GM12878 (cell line): ENCODE measurements at regions not wholly inside any gene's neighbourhood (a gene's known extent, or its start where the extent isn't known, plus 50 kb on each side); places are given as distances from the start of the nearest gene placed in this dataset.

ENCODE experiments used
- ATAC-seq: fragments of 200-7000 bp; cut with Tn5 transposase; 3 replicates; pipeline ENCODE4 v1.9.1; 2020; ENCODE audit warnings: mild to moderate bottlenecking, moderate library complexity
- BruUV-seq: library from RNA; stranded (reverse); fragments of 400-500 nt; replicated peaks from 2 replicates; lab custom pipeline; 2021; lab: Mats Ljungman, UMichigan
- CTCF ChIA-PET: fragments of 300-600 bp; sonication (Branson Sonifier 250); formaldehyde crosslinking; extraction: SDS; loops from one replicate; lab custom pipeline; 2021; ENCODE audit warnings: inconsistent platforms; lab: Yijun Ruan, JAX
- POLR2A ChIA-PET: fragments of 350-600 bp; formaldehyde crosslinking; extraction: SDS; loops from one replicate; lab custom pipeline; 2021; ENCODE audit warnings: inconsistent platforms; lab: Charles Lee
- RAD21 ChIA-PET: fragments of 300-600 bp; sonication (Branson Sonifier 250); formaldehyde crosslinking; loops from one replicate; lab custom pipeline; 2023; ENCODE audit warnings: antibody characterized with exemption; ENCODE audit not compliant: unreplicated experiment; lab: Charles Lee
- SMC1A ChIA-PET: fragments of 300-600 bp; sonication (Branson Sonifier 250); formaldehyde crosslinking; loops from one replicate; lab custom pipeline; 2023; ENCODE audit not compliant: unreplicated experiment, uncharacterized antibody; lab: Charles Lee
- DNase-seq: peaks from one replicate; pipeline ENCODE4 v3.0.0-alpha.2; 2011; ENCODE audit warnings: low read depth, low spot score
- FAIRE-seq: peaks from 3 replicates; lab custom pipeline; 2011; peaks lifted over from hg19 to GRCh38; lab: Jason Lieb, UNC
- H2AFZ ChIP-seq: 2 replicates; pipeline ENCODE4 v1.6.0; 2011; ENCODE audit warnings: low read depth, low read length, control low read depth; ENCODE audit not compliant: control insufficient read depth
- H3K27ac ChIP-seq: 2 replicates; pipeline ENCODE4 v1.5.1; 2011; ENCODE audit warnings: control low read depth; ENCODE audit not compliant: control insufficient read depth, insufficient read depth
- H3K27me3 ChIP-seq, 2 experiments: replicated peaks in 1 of 2; 2 replicates each; pipeline versions ENCODE4 v1.6.0 to v1.6.1; 2011; ENCODE audit warnings: low read length in 1 of 2; ENCODE audit not compliant: control insufficient read depth in 2 of 2, insufficient read depth in 2 of 2
- H3K36me3 ChIP-seq, 2 experiments: 2 replicates each; pipeline ENCODE4 v1.5.1; 2011; ENCODE audit warnings: low read length in 1 of 2; ENCODE audit not compliant: control insufficient read depth in 2 of 2, insufficient read depth in 2 of 2
- H3K4me1 ChIP-seq: 2 replicates; pipeline ENCODE4 v1.6.1; 2011; ENCODE audit warnings: mild to moderate bottlenecking, low read length, moderate library complexity, mixed read lengths; ENCODE audit not compliant: control insufficient read depth, insufficient read depth
- H3K4me2 ChIP-seq: 2 replicates; pipeline ENCODE4 v1.6.0; 2011; ENCODE audit warnings: control low read depth; ENCODE audit not compliant: control insufficient read depth, insufficient read depth
- H3K4me3 ChIP-seq: fragments of 200-600 bp; sonication (generic); 2 replicates; pipeline ENCODE4 v1.5.1; 2016
- H3K79me2 ChIP-seq: 2 replicates; pipeline ENCODE4 v1.6.0; 2011; ENCODE audit warnings: low read length; ENCODE audit not compliant: control insufficient read depth, insufficient read depth
- H3K9ac ChIP-seq: 2 replicates; pipeline ENCODE4 v1.8.0; 2011; ENCODE audit warnings: low read length, control low read depth, mixed read lengths; ENCODE audit not compliant: control insufficient read depth, insufficient read depth
- H3K9me3 ChIP-seq: replicated peaks from 3 replicates; pipeline ENCODE4 v1.5.1; 2011; ENCODE audit warnings: mild to moderate bottlenecking, low read length; ENCODE audit not compliant: control insufficient read depth, insufficient read depth
- H4K20me1 ChIP-seq: 2 replicates; pipeline ENCODE4 v1.6.0; 2011; ENCODE audit not compliant: control insufficient read depth, insufficient read depth
- ATF7 ChIP-seq: fragments of 450-650 bp; IDR thresholded peaks from 2 replicates; pipeline ENCODE4 v1.6.1; 2016; ENCODE audit warnings: low read depth, mild to moderate bottlenecking
- GATAD2B ChIP-seq: fragments of 450-650 bp; conservative IDR thresholded peaks from 2 replicates; pipeline ENCODE4 v1.6.1; 2017; ENCODE audit warnings: low read depth, mild to moderate bottlenecking, moderate library complexity
- RELA ChIP-seq: fragments of 450-650 bp; IDR thresholded peaks from 2 replicates; pipeline ENCODE4 v1.8.0; 2014; ENCODE audit warnings: borderline replicate concordance; ENCODE audit not compliant: partially characterized antibody
- RUNX3 ChIP-seq: IDR thresholded peaks from 2 replicates; pipeline ENCODE4 v1.6.1; 2012; ENCODE audit warnings: low read length, inconsistent platforms
- SIN3A ChIP-seq: IDR thresholded peaks from 2 replicates; pipeline ENCODE4 v1.6.1; 2012; ENCODE audit warnings: low read depth, low read length, improper control_type of control experiment
- SMAD5 ChIP-seq: IDR thresholded peaks from 2 replicates; pipeline ENCODE4 v1.6.1; 2016; ENCODE audit warnings: antibody characterized with exemption, low read depth
- SREBF2 ChIP-seq: IDR thresholded peaks from 2 replicates; pipeline ENCODE4 v1.6.1; 2012; ENCODE audit warnings: mild to moderate bottlenecking, low read length
- TARDBP ChIP-seq: IDR thresholded peaks from 2 replicates; pipeline ENCODE4 v1.6.1; 2016; ENCODE audit warnings: borderline replicate concordance
- ZSCAN29 ChIP-seq: fragments of 450-650 bp; IDR thresholded peaks from 2 replicates; pipeline ENCODE4 v1.6.1; 2017; ENCODE audit warnings: mild to moderate bottlenecking, moderate library complexity
- WGBS: methylation state at CpG from one replicate; pipeline ENCODE4 v1.1.6; 2016; ENCODE audit warnings: low lambda C conversion rate; ENCODE audit not compliant: insufficient replicate concordance, insufficient coverage; ENCODE audit errors: missing lambda C conversion rate; 5-methylcytosine and 5-hydroxymethylcytosine counted together
- in situ Hi-C: fragments of 300-500 bp; cut with MboI; formaldehyde crosslinking; loops from 9 replicates; pipeline ENCODE4 v1.14.3; 2018; ENCODE audit warnings: mixed read lengths
- intact Hi-C: fragments of 100-400 bp; cut with micrococcal nuclease; formaldehyde crosslinking; loops from one replicate; pipeline ENCODE4 v1.14.2; 2022; ENCODE audit not compliant: unreplicated experiment

DNA sequence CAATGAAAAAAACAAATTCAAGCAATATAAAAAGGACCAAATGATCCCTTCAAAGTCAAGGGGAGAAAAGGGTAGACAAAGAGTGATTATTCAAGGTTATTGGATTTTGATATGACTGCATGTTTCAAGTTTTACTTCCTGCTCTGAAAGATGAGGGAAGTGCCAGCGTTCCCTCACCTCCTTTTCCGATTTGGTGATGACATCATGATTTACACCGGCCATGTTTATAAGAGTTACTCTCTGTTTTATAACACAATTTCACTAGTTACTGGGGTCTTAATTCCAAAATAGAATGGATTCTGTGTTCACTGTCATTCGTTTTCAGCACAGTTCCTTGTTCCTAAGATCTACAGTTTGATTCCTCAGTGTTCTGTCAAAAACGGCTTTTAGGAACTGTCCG is 60.5 kb upstream of the CPXM2 start:
- no peak for FAIRE-seq
- SMC1A ChIA-PET, result interaction anchor here (1.7 kb wide), 1 partner anchor 9 kb away, joined by 4 read pairs; no protein-coding TSS in a partner anchor

DNA sequence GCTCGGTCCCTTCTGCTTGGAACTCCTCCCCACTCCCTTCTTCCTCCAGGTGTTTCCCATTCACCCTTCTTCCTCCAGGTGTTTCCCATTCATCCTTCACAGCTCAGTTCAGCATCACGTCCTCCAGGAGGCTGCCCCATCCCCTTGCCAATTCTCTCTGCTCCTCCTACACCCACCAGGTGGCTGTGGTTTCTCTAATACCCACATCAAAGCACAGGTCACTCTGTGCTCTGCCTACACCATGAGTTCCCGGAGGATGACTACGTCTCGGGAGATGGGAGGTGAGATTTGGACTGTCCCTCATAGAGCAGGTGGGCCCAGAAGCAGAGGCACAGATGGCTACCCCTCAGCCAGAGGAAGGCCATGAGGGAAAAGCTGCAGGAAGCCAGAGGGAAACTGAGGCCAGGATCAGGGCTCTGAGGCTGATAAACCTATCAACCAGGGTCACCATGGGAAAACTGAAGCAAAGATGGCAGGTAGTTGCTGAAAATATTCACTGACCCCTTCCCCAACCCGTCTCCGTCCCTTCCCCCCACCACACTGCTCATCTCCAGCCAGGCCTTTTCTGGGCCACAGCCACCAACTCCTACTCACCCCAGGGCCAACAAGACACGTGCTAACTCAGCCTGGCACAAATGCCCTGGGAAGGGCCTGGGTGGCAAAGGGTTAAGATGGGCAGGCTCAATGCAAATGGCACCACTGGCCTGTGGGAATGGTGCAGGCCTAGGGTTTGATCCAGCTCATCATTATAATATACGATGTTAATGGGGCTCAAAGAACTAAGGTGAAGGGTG is 56.6 kb upstream of the CPXM2 start:
- no peaks in the 10 kb centered on the region for H3K9me3 ChIP-seq
- RAD21 ChIA-PET, result no interaction called here
- intact Hi-C loops (no loop called here), in situ Hi-C loops (no loop called here)
- FAIRE-seq (no peak), DNase-seq (no peak), ATAC-seq (no peak)
- no peak overlapping the region for H3K4me3 ChIP-seq
- CTCF ChIA-PET, result interaction anchor here (1.1 kb wide), 1 partner anchor 39 kb away, joined by 3 read pairs; no protein-coding TSS in a partner anchor
- 10% methylated on average over 9 of the region's 9 CpGs for WGBS
- POLR2A ChIA-PET, result no interaction called here
- H3K27ac ChIP-seq, result no peak overlapping the region
- no peaks in the 10 kb centered on the region for H3K79me2 ChIP-seq
- SMC1A ChIA-PET, result no interaction called here
- H2AFZ ChIP-seq, result no peak overlapping the region
- no peak overlapping the region for H3K4me2 ChIP-seq
- H3K4me1 ChIP-seq, result no peaks in the 10 kb centered on the region
- no peaks in the 10 kb centered on the region for H4K20me1 ChIP-seq
- peaks cover 0 to 1% of the 10 kb centered on the region in 2 experiments; a peak in 1 of 4 replicates for H3K27me3 ChIP-seq
- no peak overlapping the region for H3K9ac ChIP-seq
- BruUV-seq, result no TSS peak
- TF ChIP-seq GATAD2B (no peak), SREBF2 (no peak), RUNX3 (0 out of 2 replicates have a peak, but pooled peaks have one; percentile 14), SMAD5 (no peak)
- H3K36me3 ChIP-seq, result no peaks in the 10 kb centered on the region

More for the DNA sequence above, 60.5 kb upstream of the CPXM2 start:
- ChIA-PET RAD21 (no interaction called here), POLR2A (no interaction called here), CTCF (no interaction called here)
- no peak for ATAC-seq
- no TSS peak for BruUV-seq
- in situ Hi-C loops, result no loop called here
- Histone ChIP-seq H3K4me2 (no peak overlapping the region), H3K4me1 (no peaks in the 10 kb centered on the region), H3K79me2 (no peaks in the 10 kb centered on the region), H4K20me1 (no peaks in the 10 kb centered on the region), H3K4me3 (no peak overlapping the region), H3K9me3 (no peaks in the 10 kb centered on the region), H2AFZ (no peak overlapping the region), H3K27me3 (peaks cover 0 to 3% of the 10 kb centered on the region in 2 experiments; a peak in 1 of 4 replicates), H3K27ac (no peak overlapping the region), H3K36me3 (no peaks in the 10 kb centered on the region), H3K9ac (no peak overlapping the region)
- no peak for TF ChIP-seq TARDBP
- no peak for TF ChIP-seq RELA
- TF ChIP-seq SIN3A, result no peak
- no peak for TF ChIP-seq ZSCAN29
- 0 out of 2 replicates have a peak, but pooled peaks have one; percentile 22 for TF ChIP-seq ATF7
- intact Hi-C loops, result no loop called here
- 35% methylated on average over 6 of the region's 6 CpGs for WGBS
- no peak for DNase-seq
